BLaER1 (cell line): ENCODE measurements at regions not wholly inside any gene's neighbourhood (a gene's known extent, or its start where the extent isn't known, plus 50 kb on each side); places are given as distances from the start of the nearest gene placed in this dataset.

Source experiments
- H3K27ac ChIP-seq: shearing (Covaris generic); formaldehyde crosslinking; 2 replicates; pipeline ENCODE4 v1.8.1; 2022
- H3K27me3 ChIP-seq: shearing (Covaris generic); formaldehyde crosslinking; 2 replicates; pipeline ENCODE4 v1.8.1; 2022
- H3K36me3 ChIP-seq: shearing (Covaris generic); formaldehyde crosslinking; 2 replicates; pipeline ENCODE4 v1.8.1; 2022
- H3K4me1 ChIP-seq: shearing (Covaris generic); formaldehyde crosslinking; 2 replicates; pipeline ENCODE4 v1.8.1; 2022
- H3K4me2 ChIP-seq: shearing (Covaris generic); formaldehyde crosslinking; 2 replicates; pipeline ENCODE4 v1.8.1; 2022
- H3K4me3 ChIP-seq: shearing (Covaris generic); formaldehyde crosslinking; 2 replicates; pipeline ENCODE4 v1.8.1; 2022
- H3K9ac ChIP-seq: shearing (Covaris generic); formaldehyde crosslinking; 2 replicates; pipeline ENCODE4 v1.8.1; 2022
- H3K9me3 ChIP-seq: shearing (Covaris generic); formaldehyde crosslinking; 2 replicates; pipeline ENCODE4 v1.8.1; 2022
- H4K20me1 ChIP-seq: shearing (Covaris generic); formaldehyde crosslinking; 2 replicates; pipeline ENCODE4 v1.8.1; 2022
- Cebpa-rat ChIP-seq: shearing (Covaris generic); IDR thresholded peaks from 2 replicates; pipeline ENCODE4 v1.8.1; 2022

- Histone ChIP-seq H3K4me2 (no peak overlapping the region), H3K36me3 (no peaks in the 10 kb centered on the region), H4K20me1 (no peaks in the 10 kb centered on the region), H3K9me3 (peaks cover 28% of the 10 kb centered on the region), H3K9ac (no peak overlapping the region), H3K4me1 (no peaks in the 10 kb centered on the region), H3K27ac (no peak overlapping the region), H3K4me3 (no peak overlapping the region), H3K27me3 (no peaks in the 10 kb centered on the region)
- TF ChIP-seq Cebpa-rat: no peak
These were observed 199.1 kb upstream of the ZBED5 start for GRCh38 chr11:11056749-11057471.

- Histone ChIP-seq H3K27me3 (no peaks in the 10 kb centered on the region), H3K4me3 (no peak overlapping the region), H4K20me1 (no peaks in the 10 kb centered on the region), H3K9ac (no peak overlapping the region), H3K4me1 (no peaks in the 10 kb centered on the region), H3K9me3 (peaks cover 28% of the 10 kb centered on the region), H3K36me3 (no peaks in the 10 kb centered on the region), H3K27ac (no peak overlapping the region), H3K4me2 (no peak overlapping the region)
- no peak for TF ChIP-seq Cebpa-rat
These were observed 198.5 kb upstream of the ZBED5 start for GRCh38 chr11:11056316-11056715.

- Histone ChIP-seq H3K9ac (no peak overlapping the region), H3K4me1 (no peaks in the 10 kb centered on the region), H3K36me3 (no peaks in the 10 kb centered on the region), H3K9me3 (no peaks in the 10 kb centered on the region), H3K4me3 (no peak overlapping the region), H3K4me2 (no peak overlapping the region), H4K20me1 (no peaks in the 10 kb centered on the region), H3K27me3 (no peaks in the 10 kb centered on the region), H3K27ac (no peak overlapping the region)
- no peak for TF ChIP-seq Cebpa-rat
These were observed 190.2 kb upstream of the ZBED5 start for GRCh38 chr11:11047851-11048610.

- no peak overlapping the region for H3K9ac ChIP-seq
- TF ChIP-seq Cebpa-rat: no peak
- H3K4me2 ChIP-seq: no peak overlapping the region
- no peaks in the 10 kb centered on the region for H3K36me3 ChIP-seq
- no peak overlapping the region for H3K27ac ChIP-seq
- no peak overlapping the region for H3K4me3 ChIP-seq
- no peaks in the 10 kb centered on the region for H3K4me1 ChIP-seq
- H4K20me1 ChIP-seq: no peaks in the 10 kb centered on the region
- H3K27me3 ChIP-seq: no peaks in the 10 kb centered on the region
- H3K9me3 ChIP-seq: no peaks in the 10 kb centered on the region
These were observed 188.9 kb upstream of the ZBED5 start for GRCh38 chr11:11046781-11047180.

- no peaks in the 10 kb centered on the region for H3K27me3 ChIP-seq
- no peak overlapping the region for H3K27ac ChIP-seq
- H3K9me3 ChIP-seq: no peaks in the 10 kb centered on the region
- H3K4me2 ChIP-seq: no peak overlapping the region
- TF ChIP-seq Cebpa-rat: no peak
- no peaks in the 10 kb centered on the region for H3K36me3 ChIP-seq
- no peaks in the 10 kb centered on the region for H4K20me1 ChIP-seq
- no peak overlapping the region for H3K4me3 ChIP-seq
- H3K9ac ChIP-seq: no peak overlapping the region
- no peaks in the 10 kb centered on the region for H3K4me1 ChIP-seq
These were observed 187.5 kb upstream of the ZBED5 start for GRCh38 chr11:11045156-11045930.

GRCh38 chr11:11044137-11044855 lies 186.4 kb upstream of the ZBED5 start:
- H3K27ac ChIP-seq: no peak overlapping the region

GRCh38 chr11:11043721-11044120 lies 185.9 kb upstream of the ZBED5 start:
- no peak overlapping the region for H3K4me2 ChIP-seq
- no peak overlapping the region for H3K9ac ChIP-seq
- no peaks in the 10 kb centered on the region for H3K4me1 ChIP-seq
- no peak overlapping the region for H3K27ac ChIP-seq
- TF ChIP-seq Cebpa-rat: no peak
- H3K36me3 ChIP-seq: no peaks in the 10 kb centered on the region
- H3K4me3 ChIP-seq: no peak overlapping the region
- H3K9me3 ChIP-seq: no peaks in the 10 kb centered on the region
- H3K27me3 ChIP-seq: no peaks in the 10 kb centered on the region
- no peaks in the 10 kb centered on the region for H4K20me1 ChIP-seq

More at GRCh38 chr11:11044137-11044855, 186.4 kb upstream of the ZBED5 start:
- no peak for TF ChIP-seq Cebpa-rat
- H3K27me3 ChIP-seq: no peaks in the 10 kb centered on the region
- no peak overlapping the region for H3K4me3 ChIP-seq
- H3K4me2 ChIP-seq: no peak overlapping the region
- H3K9ac ChIP-seq: no peak overlapping the region
- H3K4me1 ChIP-seq: no peaks in the 10 kb centered on the region
- H3K9me3 ChIP-seq: no peaks in the 10 kb centered on the region
- no peaks in the 10 kb centered on the region for H4K20me1 ChIP-seq
- no peaks in the 10 kb centered on the region for H3K36me3 ChIP-seq

- no peak overlapping the region for H3K27ac ChIP-seq
- no peaks in the 10 kb centered on the region for H3K9me3 ChIP-seq
- no peak overlapping the region for H3K4me3 ChIP-seq
- no peaks in the 10 kb centered on the region for H3K27me3 ChIP-seq
- no peak overlapping the region for H3K4me2 ChIP-seq
- H3K9ac ChIP-seq: no peak overlapping the region
- H3K36me3 ChIP-seq: no peaks in the 10 kb centered on the region
- H3K4me1 ChIP-seq: peaks cover 12% of the 10 kb centered on the region
- no peak for TF ChIP-seq Cebpa-rat
- H4K20me1 ChIP-seq: no peaks in the 10 kb centered on the region
These were observed 181.5 kb upstream of the ZBED5 start for GRCh38 chr11:11039208-11039965.

GRCh38 chr11:11038782-11039181 lies 180.9 kb upstream of the ZBED5 start:
- Histone ChIP-seq H4K20me1 (no peaks in the 10 kb centered on the region), H3K27ac (no peak overlapping the region), H3K9me3 (no peaks in the 10 kb centered on the region), H3K4me1 (peaks cover 12% of the 10 kb centered on the region), H3K36me3 (no peaks in the 10 kb centered on the region), H3K9ac (no peak overlapping the region), H3K4me3 (no peak overlapping the region), H3K27me3 (no peaks in the 10 kb centered on the region), H3K4me2 (no peak overlapping the region)
- TF ChIP-seq Cebpa-rat: no peak
